MCF 10A (cell line): ENCODE measurements at regions not wholly inside any gene's neighbourhood (a gene's known extent, or its start where the extent isn't known, plus 50 kb on each side); places are given as distances from the start of the nearest gene placed in this dataset.

ENCODE experiments used
- BruUV-seq: library from RNA; stranded (reverse); fragments of 400-500 nt; replicated peaks from 2 replicates; lab custom pipeline; 2021; lab: Mats Ljungman, UMichigan
- CTCF ChIA-PET: fragments of 300-600 bp; sonication (Branson Sonifier 250); formaldehyde crosslinking; extraction: SDS; loops from one replicate; lab custom pipeline; 2021; ENCODE audit warnings: antibody characterized with exemption, inconsistent platforms; lab: Yijun Ruan, JAX
- POLR2A ChIA-PET: fragments of 300-600, 350-650 bp; sonication (Branson Sonifier 250); formaldehyde crosslinking; extraction: SDS; loops from one replicate; lab custom pipeline; 2020; ENCODE audit warnings: antibody characterized with exemption, inconsistent platforms; lab: Yijun Ruan, JAX
- DNase-seq: peaks from one replicate; pipeline ENCODE4 v3.0.0-alpha.2; 2018; ENCODE audit not compliant: unreplicated experiment
- H3K27ac Mint-ChIP-seq: one replicate; pipeline ENCODE4 v1.8.0; 2022; ENCODE audit warnings: mild to moderate bottlenecking, low read depth, mixed read lengths; ENCODE audit not compliant: unreplicated experiment
- H3K27me3 Mint-ChIP-seq: one replicate; pipeline ENCODE4 v1.8.0; 2022; ENCODE audit warnings: mixed read lengths; ENCODE audit not compliant: insufficient read depth, unreplicated experiment
- H3K36me3 Mint-ChIP-seq: one replicate; pipeline ENCODE4 v1.8.0; 2022; ENCODE audit warnings: mild to moderate bottlenecking, moderate library complexity, mixed read lengths; ENCODE audit not compliant: insufficient read depth, unreplicated experiment
- H3K4me1 Mint-ChIP-seq: one replicate; pipeline ENCODE4 v1.8.0; 2022; ENCODE audit warnings: mixed read lengths; ENCODE audit not compliant: insufficient read depth, unreplicated experiment
- H3K4me3 Mint-ChIP-seq: one replicate; pipeline ENCODE4 v1.8.0; 2022; ENCODE audit warnings: mild to moderate bottlenecking, moderate library complexity, mixed read lengths; ENCODE audit not compliant: unreplicated experiment
- H3K9me3 Mint-ChIP-seq: one replicate; pipeline ENCODE4 v1.8.0; 2022; ENCODE audit warnings: mixed read lengths; ENCODE audit not compliant: unreplicated experiment
- intact Hi-C: fragments of 100-400 bp; cut with micrococcal nuclease; formaldehyde crosslinking; loops from 2 replicates; pipeline ENCODE4 v1.14.1; 2022
- TF ChIP-seq, protein P1 (sequence below): fragments of 200-600 bp; IDR thresholded peaks from one replicate; pipeline ENCODE4 v1.8.0; 2022; ENCODE audit warnings: antibody characterized with exemption, mild to moderate bottlenecking; ENCODE audit not compliant: unreplicated experiment

DNA sequence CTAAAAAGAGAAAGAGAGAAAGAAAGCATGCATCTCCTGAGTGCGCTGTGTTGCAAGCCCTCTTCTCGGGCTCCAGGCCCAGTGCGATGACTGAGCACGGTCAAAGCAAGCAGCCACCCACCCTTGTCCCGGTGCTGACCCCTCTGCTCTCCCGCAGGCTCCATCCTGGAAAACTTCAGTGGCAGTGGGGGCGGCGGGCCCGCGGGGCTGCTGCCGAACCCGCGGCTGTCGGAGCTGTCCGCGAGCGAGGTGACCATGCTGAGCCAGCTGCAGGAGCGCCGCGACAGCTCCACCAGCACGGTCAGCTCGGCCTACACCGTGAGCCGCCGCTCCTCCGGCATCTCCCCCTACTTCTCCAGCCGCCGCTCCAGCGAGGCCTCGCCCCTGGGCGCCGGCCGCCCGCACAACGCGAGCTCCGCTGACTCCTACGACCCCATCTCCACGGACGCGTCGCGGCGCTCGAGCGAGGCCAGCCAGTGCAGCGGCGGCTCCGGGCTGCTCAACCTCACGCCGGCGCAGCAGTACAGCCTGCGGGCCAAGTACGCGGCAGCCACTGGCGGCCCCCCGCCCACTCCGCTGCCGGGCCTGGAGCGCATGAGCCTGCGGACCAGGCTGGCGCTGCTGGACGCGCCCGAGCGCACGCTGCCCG is 252.5 kb downstream of the GLI2 start:
- intact Hi-C loops, result no loop called here
- no peaks in the 10 kb centered on the region for H3K9me3 Mint-ChIP-seq
- TF ChIP-seq, protein P1, sequence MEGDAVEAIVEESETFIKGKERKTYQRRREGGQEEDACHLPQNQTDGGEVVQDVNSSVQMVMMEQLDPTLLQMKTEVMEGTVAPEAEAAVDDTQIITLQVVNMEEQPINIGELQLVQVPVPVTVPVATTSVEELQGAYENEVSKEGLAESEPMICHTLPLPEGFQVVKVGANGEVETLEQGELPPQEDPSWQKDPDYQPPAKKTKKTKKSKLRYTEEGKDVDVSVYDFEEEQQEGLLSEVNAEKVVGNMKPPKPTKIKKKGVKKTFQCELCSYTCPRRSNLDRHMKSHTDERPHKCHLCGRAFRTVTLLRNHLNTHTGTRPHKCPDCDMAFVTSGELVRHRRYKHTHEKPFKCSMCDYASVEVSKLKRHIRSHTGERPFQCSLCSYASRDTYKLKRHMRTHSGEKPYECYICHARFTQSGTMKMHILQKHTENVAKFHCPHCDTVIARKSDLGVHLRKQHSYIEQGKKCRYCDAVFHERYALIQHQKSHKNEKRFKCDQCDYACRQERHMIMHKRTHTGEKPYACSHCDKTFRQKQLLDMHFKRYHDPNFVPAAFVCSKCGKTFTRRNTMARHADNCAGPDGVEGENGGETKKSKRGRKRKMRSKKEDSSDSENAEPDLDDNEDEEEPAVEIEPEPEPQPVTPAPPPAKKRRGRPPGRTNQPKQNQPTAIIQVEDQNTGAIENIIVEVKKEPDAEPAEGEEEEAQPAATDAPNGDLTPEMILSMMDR, result no peak
- CTCF ChIA-PET, result no interaction called here
- H3K4me1 Mint-ChIP-seq, result no peaks in the 10 kb centered on the region
- H3K4me3 Mint-ChIP-seq, result no peak overlapping the region
- BruUV-seq, result no TSS peak
- H3K27ac Mint-ChIP-seq, result no peak overlapping the region
- no peak for DNase-seq
- no peaks in the 10 kb centered on the region for H3K36me3 Mint-ChIP-seq
- H3K27me3 Mint-ChIP-seq, result no peaks in the 10 kb centered on the region
- POLR2A ChIA-PET, result no interaction called here

DNA sequence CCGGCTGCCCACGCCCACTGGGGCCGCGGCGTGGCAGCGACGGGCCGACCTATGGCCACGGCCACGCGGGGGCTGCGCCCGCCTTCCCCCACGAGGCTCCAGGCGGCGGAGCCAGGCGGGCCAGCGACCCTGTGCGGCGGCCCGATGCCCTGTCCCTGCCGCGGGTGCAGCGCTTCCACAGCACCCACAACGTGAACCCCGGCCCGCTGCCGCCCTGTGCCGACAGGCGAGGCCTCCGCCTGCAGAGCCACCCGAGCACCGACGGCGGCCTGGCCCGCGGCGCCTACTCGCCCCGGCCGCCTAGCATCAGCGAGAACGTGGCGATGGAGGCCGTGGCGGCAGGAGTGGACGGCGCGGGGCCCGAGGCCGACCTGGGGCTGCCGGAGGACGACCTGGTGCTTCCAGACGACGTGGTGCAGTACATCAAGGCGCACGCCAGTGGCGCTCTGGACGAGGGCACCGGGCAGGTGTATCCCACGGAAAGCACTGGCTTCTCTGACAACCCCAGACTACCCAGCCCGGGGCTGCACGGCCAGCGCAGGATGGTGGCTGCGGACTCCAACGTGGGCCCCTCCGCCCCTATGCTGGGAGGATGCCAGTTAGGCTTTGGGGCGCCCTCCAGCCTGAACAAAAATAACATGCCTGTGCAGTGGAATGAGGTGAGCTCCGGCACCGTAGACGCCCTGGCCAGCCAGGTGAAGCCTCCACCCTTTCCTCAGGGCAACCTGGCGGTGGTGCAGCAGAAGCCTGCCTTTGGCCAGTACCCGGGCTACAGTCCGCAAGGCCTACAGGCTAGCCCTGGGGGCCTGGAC is 253.2 kb downstream of the GLI2 start:
- no TSS peak for BruUV-seq

DNA sequence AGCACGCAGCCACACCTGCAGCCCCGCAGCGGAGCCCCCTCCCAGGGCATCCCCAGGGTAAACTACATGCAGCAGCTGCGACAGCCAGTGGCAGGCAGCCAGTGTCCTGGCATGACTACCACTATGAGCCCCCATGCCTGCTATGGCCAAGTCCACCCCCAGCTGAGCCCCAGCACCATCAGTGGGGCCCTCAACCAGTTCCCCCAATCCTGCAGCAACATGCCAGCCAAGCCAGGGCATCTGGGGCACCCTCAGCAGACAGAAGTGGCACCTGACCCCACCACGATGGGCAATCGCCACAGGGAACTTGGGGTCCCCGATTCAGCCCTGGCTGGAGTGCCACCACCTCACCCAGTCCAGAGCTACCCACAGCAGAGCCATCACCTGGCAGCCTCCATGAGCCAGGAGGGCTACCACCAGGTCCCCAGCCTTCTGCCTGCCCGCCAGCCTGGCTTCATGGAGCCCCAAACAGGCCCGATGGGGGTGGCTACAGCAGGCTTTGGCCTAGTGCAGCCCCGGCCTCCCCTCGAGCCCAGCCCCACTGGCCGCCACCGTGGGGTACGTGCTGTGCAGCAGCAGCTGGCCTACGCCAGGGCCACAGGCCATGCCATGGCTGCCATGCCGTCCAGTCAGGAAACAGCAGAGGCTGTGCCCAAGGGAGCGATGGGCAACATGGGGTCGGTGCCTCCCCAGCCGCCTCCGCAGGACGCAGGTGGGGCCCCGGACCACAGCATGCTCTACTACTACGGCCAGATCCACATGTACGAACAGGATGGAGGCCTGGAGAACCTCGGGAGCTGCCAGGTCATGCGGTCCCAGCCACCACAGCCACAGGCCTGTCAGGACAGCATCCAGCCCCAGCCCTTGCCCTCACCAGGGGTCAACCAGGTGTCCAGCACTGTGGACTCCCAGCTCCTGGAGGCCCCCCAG is 254.1 kb downstream of the GLI2 start:
- POLR2A ChIA-PET, result no interaction called here
- Mint-ChIP-seq H3K4me3 (no peak overlapping the region), H3K9me3 (no peaks in the 10 kb centered on the region), H3K27me3 (no peaks in the 10 kb centered on the region), H3K36me3 (no peaks in the 10 kb centered on the region), H3K27ac (no peak overlapping the region), H3K4me1 (no peaks in the 10 kb centered on the region)
- CTCF ChIA-PET, result interaction anchor here (0.6 to 0.7 kb wide), 2 partner anchors 14 to 104 kb away, joined by 3 read pairs; no protein-coding TSS in a partner anchor
- no TSS peak for BruUV-seq
- TF ChIP-seq, protein P1, result no peak
- no peak for DNase-seq
- intact Hi-C loops, result no loop called here

More for the DNA sequence above, 253.2 kb downstream of the GLI2 start:
- intact Hi-C loops, result no loop called here
- Mint-ChIP-seq H3K36me3 (no peaks in the 10 kb centered on the region), H3K4me1 (no peaks in the 10 kb centered on the region), H3K27ac (no peak overlapping the region), H3K9me3 (no peaks in the 10 kb centered on the region), H3K4me3 (no peak overlapping the region), H3K27me3 (no peaks in the 10 kb centered on the region)
- TF ChIP-seq, protein P1, result no peak
- DNase-seq, result no peak
- ChIA-PET POLR2A (no interaction called here), CTCF (no interaction called here)
